GM21825 (cell line): ENCODE measurements at regions not wholly inside any gene's neighbourhood (a gene's known extent, or its start where the extent isn't known, plus 50 kb on each side); places are given as distances from the start of the nearest gene placed in this dataset.

ENCODE experiments used
- ATAC-seq: cut with Tn5 transposase; IDR thresholded peaks from one replicate; pipeline ENCODE4 v1.9.1; 2021; ENCODE audit warnings: mild to moderate bottlenecking, moderate library complexity; ENCODE audit not compliant: unreplicated experiment

DNA sequence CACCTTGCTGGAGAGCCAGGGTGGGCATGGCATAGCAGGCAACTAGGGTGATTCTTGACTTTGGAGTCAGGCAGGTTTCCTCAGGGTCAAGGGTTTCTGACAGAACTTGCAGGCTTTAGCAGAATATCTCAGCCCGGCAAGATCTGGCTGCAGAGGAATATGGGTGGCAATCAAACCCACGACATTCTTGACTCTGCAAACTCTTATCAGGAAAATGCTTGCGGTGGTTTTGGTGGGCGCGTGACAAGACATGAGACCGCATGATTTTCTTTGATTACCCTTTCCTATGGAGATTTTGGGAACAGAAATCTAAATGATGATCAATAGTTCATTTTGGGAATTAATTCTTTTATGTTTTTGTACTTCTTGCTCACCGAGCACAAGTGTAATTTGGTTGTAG is 449.5 kb downstream of the VRK1 start:
- ATAC-seq = no peak

GRCh38 chr14:97248973-97249372 is 451.8 kb downstream of the VRK1 start:
- no peak for ATAC-seq

- no peak for ATAC-seq
Measured at GRCh38 chr14:97250931-97251330, 453.7 kb downstream of the VRK1 start.

DNA sequence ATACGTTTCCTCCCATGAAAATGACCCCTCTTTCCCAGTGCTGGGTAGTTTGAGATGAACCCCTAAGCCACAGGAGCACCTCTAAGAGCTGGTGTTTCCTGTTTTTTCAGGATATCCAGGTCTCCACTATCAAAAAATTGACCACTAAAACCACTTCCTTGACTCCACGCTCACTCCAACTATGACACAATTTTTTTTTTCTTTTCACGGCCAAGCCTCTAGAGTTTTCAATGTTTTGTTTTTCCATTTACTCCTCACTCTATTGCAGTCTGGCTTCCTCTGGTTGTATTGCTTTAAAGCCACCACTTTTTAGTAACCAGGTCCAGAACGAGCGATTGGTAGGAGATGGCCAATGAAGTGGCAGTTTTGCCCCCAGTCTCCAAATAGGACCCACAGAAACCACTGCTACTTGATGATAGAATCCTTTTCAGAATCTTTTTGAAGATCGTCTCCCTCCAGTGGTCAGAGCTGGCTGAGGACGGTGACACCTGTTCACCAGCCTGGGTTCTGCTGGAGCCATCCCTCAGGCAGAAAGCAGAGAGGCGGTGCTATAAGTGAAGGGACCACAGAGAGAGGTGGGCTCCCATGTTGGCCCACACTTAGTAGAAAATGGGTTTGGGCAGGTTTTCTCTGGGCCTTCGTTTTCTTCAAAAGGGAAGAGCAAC is 454.4 kb downstream of the VRK1 start:
- ATAC-seq = no peak

DNA sequence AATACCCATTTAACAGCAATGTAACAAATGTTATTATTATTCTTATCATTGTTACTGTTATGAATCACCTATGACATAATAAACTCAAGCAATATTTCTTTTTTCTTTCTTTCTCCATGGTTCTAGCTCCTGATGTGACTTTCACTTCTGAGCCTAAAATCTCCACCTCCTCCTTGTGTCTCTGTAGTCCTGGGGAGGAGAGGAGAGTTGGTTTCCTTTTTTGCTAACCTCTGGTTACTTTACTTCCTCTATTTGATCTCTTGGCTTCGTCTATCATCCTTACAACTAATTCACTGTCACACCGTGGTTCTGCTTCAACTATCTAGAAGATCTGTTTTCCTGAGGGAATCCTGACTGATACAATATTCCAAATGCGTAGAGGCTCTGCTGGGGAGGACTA is 456.6 kb downstream of the VRK1 start:
- ATAC-seq = no peak

DNA sequence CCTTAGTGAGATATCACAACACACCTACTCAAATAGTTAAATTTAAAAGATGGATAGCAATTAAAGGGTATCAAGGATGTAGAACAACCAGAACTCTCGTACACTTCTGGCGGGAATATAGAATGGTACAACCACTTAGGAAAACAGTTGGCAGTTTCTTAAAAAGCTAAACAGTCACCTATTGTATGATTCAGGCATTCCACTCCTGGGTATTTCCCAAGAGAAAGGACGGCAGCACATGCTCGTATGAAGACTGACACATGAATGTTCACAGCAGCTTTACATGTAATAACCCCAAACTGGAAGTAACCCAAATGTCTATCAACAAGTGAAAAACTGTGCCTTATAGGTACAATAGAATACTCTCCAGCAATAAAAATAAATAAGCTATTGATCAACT is 465.2 kb downstream of the VRK1 start:
- no peak for ATAC-seq

DNA sequence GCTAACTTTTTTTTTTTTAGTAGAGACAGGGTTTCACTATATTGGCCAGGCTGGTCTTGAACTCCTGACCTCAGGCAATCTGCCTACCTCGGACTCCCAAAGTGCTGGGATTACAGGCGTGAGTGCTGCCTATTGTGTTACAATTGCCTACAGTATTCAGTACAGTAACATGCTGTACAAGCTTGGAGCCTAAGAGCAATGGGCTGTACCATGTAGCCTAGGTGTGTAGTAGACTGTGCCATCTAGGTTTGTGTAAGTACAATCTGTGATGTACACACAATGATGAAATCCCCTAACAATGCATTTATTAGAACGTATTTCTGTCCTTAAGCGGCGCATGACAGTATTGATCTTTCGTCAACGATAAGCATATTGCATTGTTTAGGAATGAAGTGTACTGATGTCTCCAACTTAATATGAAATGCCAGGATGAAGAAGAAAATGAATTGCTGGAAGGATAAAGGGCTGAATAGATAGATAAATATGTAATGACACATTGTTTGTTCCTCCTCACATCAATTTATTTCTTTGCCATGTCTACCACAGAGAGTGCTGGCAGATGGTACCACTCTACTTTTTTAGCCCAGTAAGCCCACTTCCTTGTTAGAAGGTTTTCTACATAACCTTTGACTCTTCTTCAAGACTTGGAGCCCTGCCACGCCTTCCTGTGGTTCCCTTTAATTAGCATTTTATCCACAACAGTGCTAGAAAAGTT is 467.5 kb downstream of the VRK1 start:
- no peak for ATAC-seq

DNA sequence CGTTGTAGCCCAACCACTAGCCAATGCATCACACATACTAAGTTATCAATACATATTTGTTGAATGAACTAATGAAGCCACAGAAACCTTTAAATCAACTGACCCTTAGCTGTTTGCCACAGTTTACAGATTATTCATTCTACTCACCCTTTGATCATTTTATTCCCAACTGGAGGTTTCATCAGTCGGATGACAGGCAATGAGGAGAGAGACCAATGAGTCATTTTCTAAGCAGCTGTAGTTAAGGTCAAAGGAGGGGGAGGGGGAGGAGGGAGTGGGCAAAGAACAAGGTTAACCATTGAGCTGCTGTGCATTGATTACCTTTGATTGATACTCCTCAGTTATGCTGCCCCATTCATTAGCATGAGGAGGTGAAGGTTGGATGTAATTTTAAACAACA is 469.5 kb downstream of the VRK1 start:
- no peak for ATAC-seq

DNA sequence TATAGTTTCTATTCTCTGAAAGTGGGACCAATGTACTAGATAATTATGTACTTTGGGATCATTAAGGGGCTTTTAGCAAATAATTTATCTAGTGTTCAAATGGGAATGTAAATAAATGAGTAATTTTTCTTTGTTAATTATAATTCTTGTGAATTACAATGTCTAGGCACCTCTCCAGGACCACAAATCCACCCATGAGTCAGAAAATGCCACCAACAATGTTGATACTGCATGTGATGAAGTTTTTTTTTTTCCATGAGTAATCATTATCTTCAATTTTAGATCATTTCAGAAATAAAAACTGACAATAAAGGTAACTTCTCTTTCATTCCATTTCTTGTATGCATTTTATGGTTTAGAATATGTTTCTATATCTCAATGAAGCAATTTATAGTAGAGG is 470.3 kb downstream of the VRK1 start:
- no peak for ATAC-seq

GRCh38 chr14:97268097-97268496 is 470.9 kb downstream of the VRK1 start:
- ATAC-seq = no peak

GRCh38 chr14:97270308-97270707 is 473.1 kb downstream of the VRK1 start:
- ATAC-seq = no peak

- ATAC-seq = no peak
Measured at GRCh38 chr14:97271451-97271960, 474.3 kb downstream of the VRK1 start.

DNA sequence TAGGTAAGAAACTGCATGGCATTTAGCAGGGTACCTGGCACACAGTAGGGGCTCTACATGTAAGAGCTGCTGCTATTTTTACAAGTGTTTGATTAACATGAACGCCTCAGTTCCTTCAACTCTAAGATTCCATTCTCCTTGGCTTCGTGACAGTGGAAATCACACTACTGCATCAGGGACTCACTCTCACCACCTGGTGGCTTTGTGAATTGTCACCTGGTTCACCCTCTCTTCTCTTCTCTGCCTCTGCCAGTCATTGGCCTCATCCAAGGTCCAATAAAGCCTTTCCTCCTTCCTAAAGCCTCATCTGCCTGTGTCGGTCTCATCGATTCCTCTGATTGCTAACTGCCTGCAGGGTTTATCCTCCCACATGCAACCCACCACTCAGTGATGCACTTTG is 476.4 kb downstream of the VRK1 start:
- no peak for ATAC-seq

GRCh38 chr14:97274626-97275025 is 477.4 kb downstream of the VRK1 start:
- ATAC-seq = no peak

- ATAC-seq = no peak
Measured at GRCh38 chr14:97275276-97275675, 478.1 kb downstream of the VRK1 start.

DNA sequence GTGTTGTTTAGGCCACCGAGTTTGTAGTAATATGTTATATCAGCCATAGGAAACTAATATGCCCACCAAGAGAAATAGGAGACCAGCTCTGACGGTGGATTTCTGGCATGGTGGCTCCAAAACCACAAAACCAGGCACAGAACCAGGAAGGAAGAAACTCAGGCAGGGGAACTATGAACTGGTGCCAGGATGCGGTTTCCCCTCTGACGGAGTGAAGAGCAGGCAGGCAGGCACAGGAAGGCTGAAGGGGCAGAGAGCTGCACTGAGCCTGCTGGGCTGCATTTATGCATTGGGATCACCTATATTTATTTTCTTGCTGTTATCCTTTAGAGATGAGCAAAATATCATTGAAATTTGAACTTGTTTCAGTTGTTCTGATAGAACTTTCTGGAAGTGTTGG is 479.4 kb downstream of the VRK1 start:
- no peak for ATAC-seq

GRCh38 chr14:97277711-97278110 is 480.5 kb downstream of the VRK1 start:
- no peak for ATAC-seq

GRCh38 chr14:97280526-97280925 is 483.3 kb downstream of the VRK1 start:
- no peak for ATAC-seq

DNA sequence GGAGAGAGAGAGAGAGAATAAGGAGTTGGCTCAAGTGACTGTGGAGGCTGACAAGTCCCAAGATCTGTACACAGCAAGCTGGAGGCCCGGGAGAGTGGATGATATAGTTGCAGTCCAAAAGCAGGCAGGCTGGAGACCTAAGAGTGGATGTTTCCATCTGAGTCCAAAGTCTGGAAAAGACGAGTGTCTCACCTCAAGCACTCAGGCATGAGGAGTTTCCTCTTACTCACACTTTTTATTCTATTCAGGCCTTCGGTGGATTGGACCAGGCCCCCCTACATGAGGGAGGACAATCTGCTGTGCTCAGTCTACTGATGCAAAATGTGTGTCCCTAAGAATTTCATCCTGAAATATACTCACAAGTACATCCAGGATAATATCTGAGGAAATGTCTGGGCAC is 484.6 kb downstream of the VRK1 start:
- ATAC-seq = no peak

GRCh38 chr14:97282210-97283004 is 485.2 kb downstream of the VRK1 start:
- ATAC-seq = no peak

DNA sequence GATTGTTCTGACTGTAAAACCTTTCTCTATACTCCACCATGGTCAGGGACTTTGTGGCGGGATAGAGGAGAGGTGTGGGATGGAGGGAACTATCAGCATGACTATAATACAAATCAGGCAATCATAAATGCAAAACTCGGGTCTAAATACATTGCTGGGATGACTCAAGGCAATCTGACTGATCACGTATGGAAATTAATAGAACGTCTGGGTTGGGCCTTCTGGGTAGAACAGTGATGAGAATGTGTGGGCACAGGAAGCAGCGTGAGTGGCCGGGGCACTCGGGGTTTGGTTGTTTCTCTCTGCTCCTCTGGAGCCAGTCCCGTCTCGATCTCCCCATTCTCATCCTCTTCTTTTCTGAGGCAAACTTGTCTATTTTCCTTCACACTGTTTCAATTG is 485.8 kb downstream of the VRK1 start:
- ATAC-seq = no peak

GRCh38 chr14:97283426-97283825 is 486.2 kb downstream of the VRK1 start:
- no peak for ATAC-seq
